ENCODE measurements at regions not wholly inside any gene's neighbourhood (a gene's known extent, or its start where the extent isn't known, plus 50 kb on each side); places are given as distances from the start of the nearest gene placed in this dataset.

DNA sequence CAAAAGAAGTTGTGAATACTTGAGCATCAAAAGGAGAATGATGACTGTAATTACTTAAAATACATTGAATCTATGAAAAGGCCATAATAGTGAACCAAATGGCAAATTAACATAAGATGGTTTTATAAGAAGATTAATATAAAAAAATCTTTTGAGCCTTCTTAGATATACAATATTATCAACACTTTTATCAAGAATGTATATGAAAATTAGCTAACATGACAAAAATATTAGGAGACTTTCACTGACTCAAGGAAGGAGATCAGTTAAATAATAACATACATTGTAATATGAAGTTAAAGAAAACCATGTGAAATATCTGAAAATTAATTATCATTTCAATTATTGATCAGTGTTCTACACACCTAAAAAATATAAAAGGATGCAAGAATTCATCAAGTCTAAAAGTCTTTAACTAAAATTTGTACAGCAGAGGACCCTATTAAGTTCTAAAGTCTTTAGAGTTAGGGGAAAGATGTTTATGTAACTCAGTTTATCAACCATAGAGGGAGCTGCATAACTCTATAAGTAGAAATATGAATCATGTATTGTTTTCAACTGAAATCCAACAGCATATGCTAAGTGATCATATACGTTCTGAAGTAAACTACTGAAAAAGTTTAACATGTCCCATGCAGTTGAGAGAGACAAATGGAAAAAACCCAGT is 756.1 kb upstream of the MIR17HG start:
- TF ChIP-seq, protein P1, sequence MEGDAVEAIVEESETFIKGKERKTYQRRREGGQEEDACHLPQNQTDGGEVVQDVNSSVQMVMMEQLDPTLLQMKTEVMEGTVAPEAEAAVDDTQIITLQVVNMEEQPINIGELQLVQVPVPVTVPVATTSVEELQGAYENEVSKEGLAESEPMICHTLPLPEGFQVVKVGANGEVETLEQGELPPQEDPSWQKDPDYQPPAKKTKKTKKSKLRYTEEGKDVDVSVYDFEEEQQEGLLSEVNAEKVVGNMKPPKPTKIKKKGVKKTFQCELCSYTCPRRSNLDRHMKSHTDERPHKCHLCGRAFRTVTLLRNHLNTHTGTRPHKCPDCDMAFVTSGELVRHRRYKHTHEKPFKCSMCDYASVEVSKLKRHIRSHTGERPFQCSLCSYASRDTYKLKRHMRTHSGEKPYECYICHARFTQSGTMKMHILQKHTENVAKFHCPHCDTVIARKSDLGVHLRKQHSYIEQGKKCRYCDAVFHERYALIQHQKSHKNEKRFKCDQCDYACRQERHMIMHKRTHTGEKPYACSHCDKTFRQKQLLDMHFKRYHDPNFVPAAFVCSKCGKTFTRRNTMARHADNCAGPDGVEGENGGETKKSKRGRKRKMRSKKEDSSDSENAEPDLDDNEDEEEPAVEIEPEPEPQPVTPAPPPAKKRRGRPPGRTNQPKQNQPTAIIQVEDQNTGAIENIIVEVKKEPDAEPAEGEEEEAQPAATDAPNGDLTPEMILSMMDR (conservative IDR thresholded peaks at IDR 0.05), result no peak
- TF ChIP-seq EZH2 (IDR thresholded peaks at IDR 0.05; ENCODE audit: low read depth), result no peak
